ENCODE measurements at regions not wholly inside any gene's neighbourhood (a gene's known extent, or its start where the extent isn't known, plus 50 kb on each side); places are given as distances from the start of the nearest gene placed in this dataset.

- CTCF ChIA-PET = interaction anchor here (0.6 to 1.0 kb wide), 2 partner anchors 10 to 37 kb away, joined by 3 read pairs; no protein-coding TSS in a partner anchor
- Mint-ChIP-seq H3K4me1 (ENCODE audit: low read depth) (peaks cover 31% of the 10 kb centered on the region), H3K27ac (no peak overlapping the region), H3K4me3 (no peak overlapping the region), H3K27me3 (no peaks in the 10 kb centered on the region), H3K36me3 (no peaks in the 10 kb centered on the region), H3K9me3 (no peaks in the 10 kb centered on the region)
- intact Hi-C loops (cut with micrococcal nuclease) = loop anchor here (5.0 kb wide), 3 partner anchors 58 to 353 kb away; partner anchors contain the start of gene HSPA13
- DNase-seq = no peak
- POLR2A ChIA-PET = no interaction called here
These were observed 188.7 kb upstream of the SAMSN1 start for GRCh38 chr21:14734833-14735232.

GRCh38 chr21:14734191-14734590 is 188.1 kb upstream of the SAMSN1 start:
- Mint-ChIP-seq H3K4me3 (no peak overlapping the region), H3K4me1 (ENCODE audit: low read depth) (peaks cover 31% of the 10 kb centered on the region), H3K27me3 (no peaks in the 10 kb centered on the region), H3K36me3 (no peaks in the 10 kb centered on the region), H3K27ac (no peak overlapping the region), H3K9me3 (no peaks in the 10 kb centered on the region)
- DNase-seq = peak; percentile 14
- intact Hi-C loops (cut with micrococcal nuclease) = no loop called here
- POLR2A ChIA-PET = no interaction called here
- CTCF ChIA-PET = interaction anchor here (0.6 kb wide), 1 partner anchor 36 kb away, joined by 3 read pairs; no protein-coding TSS in a partner anchor

- H3K4me3 Mint-ChIP-seq = no peak overlapping the region
- POLR2A ChIA-PET = no interaction called here
- no peak for DNase-seq
- no peaks in the 10 kb centered on the region for H3K27me3 Mint-ChIP-seq
- CTCF ChIA-PET = interaction anchor here (0.6 kb wide), 1 partner anchor 91 kb away, joined by 3 read pairs; no protein-coding TSS in a partner anchor
- no peaks in the 10 kb centered on the region for H3K9me3 Mint-ChIP-seq
- intact Hi-C loops (cut with micrococcal nuclease) = no loop called here
- H3K4me1 Mint-ChIP-seq (ENCODE audit: low read depth) = peaks cover 8% of the 10 kb centered on the region
- H3K27ac Mint-ChIP-seq = no peak overlapping the region
- no peaks in the 10 kb centered on the region for H3K36me3 Mint-ChIP-seq
These were observed 179.1 kb upstream of the SAMSN1 start for GRCh38 chr21:14725219-14725618.

- no peak overlapping the region for H3K4me3 Mint-ChIP-seq
- POLR2A ChIA-PET = no interaction called here
- CTCF ChIA-PET = no interaction called here
- H3K27me3 Mint-ChIP-seq = no peaks in the 10 kb centered on the region
- no peak for DNase-seq
- intact Hi-C loops (cut with micrococcal nuclease) = no loop called here
- peaks cover 8% of the 10 kb centered on the region for H3K4me1 Mint-ChIP-seq (ENCODE audit: low read depth)
- H3K36me3 Mint-ChIP-seq = no peaks in the 10 kb centered on the region
- H3K27ac Mint-ChIP-seq = no peak overlapping the region
- no peaks in the 10 kb centered on the region for H3K9me3 Mint-ChIP-seq
These were observed 176.8 kb upstream of the SAMSN1 start for GRCh38 chr21:14722841-14723483.

- no peak overlapping the region for H3K27ac Mint-ChIP-seq
These were observed 174.1 kb upstream of the SAMSN1 start for GRCh38 chr21:14720237-14720636.

GRCh38 chr21:14718951-14719350 is 172.8 kb upstream of the SAMSN1 start:
- intact Hi-C loops (cut with micrococcal nuclease) = no loop called here
- no peak overlapping the region for H3K4me3 Mint-ChIP-seq
- H3K4me1 Mint-ChIP-seq (ENCODE audit: low read depth) = peaks cover 4% of the 10 kb centered on the region
- H3K27ac Mint-ChIP-seq = no peak overlapping the region
- H3K27me3 Mint-ChIP-seq = no peaks in the 10 kb centered on the region
- H3K9me3 Mint-ChIP-seq = no peaks in the 10 kb centered on the region
- POLR2A ChIA-PET = interaction anchor here (0.5 kb wide), 1 partner anchor 201 kb away, joined by 3 read pairs; no protein-coding TSS in a partner anchor
- CTCF ChIA-PET = no interaction called here
- DNase-seq = no peak
- H3K36me3 Mint-ChIP-seq = no peaks in the 10 kb centered on the region

More at GRCh38 chr21:14720237-14720636, 174.1 kb upstream of the SAMSN1 start:
- H3K27me3 Mint-ChIP-seq = no peaks in the 10 kb centered on the region
- intact Hi-C loops (cut with micrococcal nuclease) = no loop called here
- no peaks in the 10 kb centered on the region for H3K9me3 Mint-ChIP-seq
- no peak for DNase-seq
- H3K4me1 Mint-ChIP-seq (ENCODE audit: low read depth) = peaks cover 4% of the 10 kb centered on the region
- H3K4me3 Mint-ChIP-seq = no peak overlapping the region
- POLR2A ChIA-PET = no interaction called here
- CTCF ChIA-PET = no interaction called here
- no peaks in the 10 kb centered on the region for H3K36me3 Mint-ChIP-seq

GRCh38 chr21:14716761-14717396 is 170.8 kb upstream of the SAMSN1 start:
- POLR2A ChIA-PET = no interaction called here
- CTCF ChIA-PET = interaction anchor here (0.9 to 1.6 kb wide), 2 partner anchors 21 kb away, joined by 4 to 9 read pairs; no protein-coding TSS in a partner anchor
- DNase-seq = no peak

GRCh38 chr21:14713109-14713508 is 167.0 kb upstream of the SAMSN1 start:
- H3K4me3 Mint-ChIP-seq = no peak overlapping the region
- peaks cover 15% of the 10 kb centered on the region for H3K9me3 Mint-ChIP-seq
- ChIA-PET CTCF (no interaction called here), POLR2A (no interaction called here)
- H3K4me1 Mint-ChIP-seq (ENCODE audit: low read depth) = no peaks in the 10 kb centered on the region
- intact Hi-C loops (cut with micrococcal nuclease) = no loop called here
- DNase-seq = no peak
- no peaks in the 10 kb centered on the region for H3K27me3 Mint-ChIP-seq
- H3K36me3 Mint-ChIP-seq = peaks cover 4% of the 10 kb centered on the region
- H3K27ac Mint-ChIP-seq = no peak overlapping the region

More at GRCh38 chr21:14716761-14717396, 170.8 kb upstream of the SAMSN1 start:
- intact Hi-C loops (cut with micrococcal nuclease) = no loop called here
- H3K36me3 Mint-ChIP-seq = peaks cover 4% of the 10 kb centered on the region
- no peak overlapping the region for H3K4me3 Mint-ChIP-seq
- no peaks in the 10 kb centered on the region for H3K4me1 Mint-ChIP-seq (ENCODE audit: low read depth)
- no peaks in the 10 kb centered on the region for H3K27me3 Mint-ChIP-seq
- H3K9me3 Mint-ChIP-seq = peaks cover 13% of the 10 kb centered on the region
- H3K27ac Mint-ChIP-seq = no peak overlapping the region

- Mint-ChIP-seq H3K4me1 (ENCODE audit: low read depth) (no peaks in the 10 kb centered on the region), H3K27ac (no peak overlapping the region), H3K36me3 (peaks cover 4% of the 10 kb centered on the region), H3K4me3 (no peak overlapping the region), H3K27me3 (no peaks in the 10 kb centered on the region), H3K9me3 (peaks cover 15% of the 10 kb centered on the region)
- no peak for DNase-seq
- ChIA-PET POLR2A (no interaction called here), CTCF (no interaction called here)
- intact Hi-C loops (cut with micrococcal nuclease) = no loop called here
These were observed 166.1 kb upstream of the SAMSN1 start for GRCh38 chr21:14712121-14712715.

GRCh38 chr21:14711287-14711686 is 165.2 kb upstream of the SAMSN1 start:
- Mint-ChIP-seq H3K27me3 (no peaks in the 10 kb centered on the region), H3K9me3 (peaks cover 15% of the 10 kb centered on the region), H3K4me1 (ENCODE audit: low read depth) (no peaks in the 10 kb centered on the region)

GRCh38 chr21:14707511-14708020 is 161.5 kb upstream of the SAMSN1 start:
- CTCF ChIA-PET = no interaction called here
- H3K36me3 Mint-ChIP-seq = no peaks in the 10 kb centered on the region

More at GRCh38 chr21:14711287-14711686, 165.2 kb upstream of the SAMSN1 start:
- no peak overlapping the region for H3K4me3 Mint-ChIP-seq
- POLR2A ChIA-PET = no interaction called here
- no peak overlapping the region for H3K27ac Mint-ChIP-seq
- DNase-seq = no peak
- CTCF ChIA-PET = no interaction called here
- H3K36me3 Mint-ChIP-seq = peaks cover 4% of the 10 kb centered on the region
- intact Hi-C loops (cut with micrococcal nuclease) = no loop called here

GRCh38 chr21:14706712-14707510 is 160.8 kb upstream of the SAMSN1 start:
- CTCF ChIA-PET = no interaction called here
- no peak for DNase-seq
- peaks cover 2% of the 10 kb centered on the region for H3K9me3 Mint-ChIP-seq
- intact Hi-C loops (cut with micrococcal nuclease) = no loop called here
- H3K4me1 Mint-ChIP-seq (ENCODE audit: low read depth) = no peaks in the 10 kb centered on the region
- no peaks in the 10 kb centered on the region for H3K27me3 Mint-ChIP-seq
- H3K36me3 Mint-ChIP-seq = no peaks in the 10 kb centered on the region
- H3K4me3 Mint-ChIP-seq = no peak overlapping the region
- H3K27ac Mint-ChIP-seq = no peak overlapping the region
- POLR2A ChIA-PET = no interaction called here

More at GRCh38 chr21:14707511-14708020, 161.5 kb upstream of the SAMSN1 start:
- intact Hi-C loops (cut with micrococcal nuclease) = no loop called here
- POLR2A ChIA-PET = no interaction called here
- H3K27me3 Mint-ChIP-seq = no peaks in the 10 kb centered on the region
- peaks cover 8% of the 10 kb centered on the region for H3K9me3 Mint-ChIP-seq
- no peak for DNase-seq
- no peak overlapping the region for H3K4me3 Mint-ChIP-seq
- H3K4me1 Mint-ChIP-seq (ENCODE audit: low read depth) = no peaks in the 10 kb centered on the region
- H3K27ac Mint-ChIP-seq = no peak overlapping the region

Data from activated CD4-positive, alpha-beta memory T cell treated with anti-CD3 and anti-CD28 coated beads for 36 hours (primary cell).